NCI-H2171 treated with DMSO at 0.1 percent for 48 hours (cell line): ENCODE measurements at regions not wholly inside any gene's neighbourhood (a gene's known extent, or its start where the extent isn't known, plus 50 kb on each side); places are given as distances from the start of the nearest gene placed in this dataset.

Experiments
- DNase-seq: peaks from one replicate; lab custom pipeline; 2025; lab: John Stamatoyannopoulos, UW

DNA sequence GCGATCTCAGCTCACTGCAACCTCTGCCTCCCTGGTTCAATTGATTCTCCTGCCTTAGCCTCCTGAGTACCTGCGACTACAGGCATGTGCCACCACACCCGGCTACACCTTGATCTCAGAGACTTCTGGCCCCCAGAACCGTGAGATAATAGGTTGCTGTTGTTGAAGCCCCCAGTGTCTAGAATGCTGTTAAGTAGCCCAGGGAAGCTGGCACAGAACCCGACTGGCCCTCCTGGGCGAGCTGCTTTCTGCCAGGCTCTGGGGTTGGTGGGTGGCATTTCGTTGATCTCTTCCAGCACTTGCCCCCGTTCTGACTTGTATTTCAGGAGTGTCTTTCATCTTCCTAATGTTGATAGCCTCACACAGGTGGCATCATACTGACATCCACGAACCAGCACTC, 807.1 kb downstream of the CDH9 start:
- DNase-seq, result no peak

DNA sequence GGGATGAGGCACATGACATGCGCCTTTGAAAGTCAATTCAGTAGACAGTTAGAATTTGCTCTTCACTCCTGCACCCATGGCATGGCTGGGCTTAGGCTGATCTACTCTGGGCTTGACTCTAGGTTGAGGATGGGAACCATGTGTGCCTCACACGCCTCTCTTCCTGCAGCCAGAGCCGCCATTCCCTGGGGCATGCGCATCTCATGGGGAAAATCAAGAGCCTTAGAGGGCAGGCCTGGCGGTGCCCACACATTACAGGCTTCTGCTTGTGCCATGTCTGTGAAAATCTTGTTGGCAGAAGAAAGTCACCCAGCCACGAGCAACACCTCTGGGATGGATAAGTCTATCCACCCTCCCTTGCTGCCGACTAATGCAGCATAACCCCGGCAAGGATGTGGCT, 808.5 kb downstream of the CDH9 start:
- DNase-seq, result no peak

GRCh38 chr5:26227245-26227644, 811.1 kb downstream of the CDH9 start:
- no peak for DNase-seq

DNA sequence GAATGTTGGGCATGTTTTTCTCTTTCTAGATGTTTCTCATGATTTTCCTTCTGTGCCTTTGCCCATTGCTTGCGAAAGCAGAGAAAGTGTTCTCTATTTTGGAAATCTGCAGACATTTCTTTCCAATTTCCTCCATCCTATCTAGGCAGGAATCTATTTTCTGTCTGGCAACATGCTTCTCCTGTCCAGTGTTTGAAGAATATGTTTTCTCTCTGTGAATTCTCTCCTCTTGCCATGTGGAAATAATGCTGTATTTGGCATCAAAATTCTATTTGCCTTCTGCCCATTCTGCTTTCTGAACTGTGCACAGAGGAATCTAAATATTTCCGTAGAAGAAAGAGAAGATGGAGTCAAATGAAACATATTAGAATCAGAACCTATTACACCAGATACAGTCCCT, 833.3 kb downstream of the CDH9 start:
- DNase-seq, result no peak

GRCh38 chr5:26193626-26194025, 844.8 kb downstream of the CDH9 start:
- no peak for DNase-seq

GRCh38 chr5:26192486-26192885, 845.9 kb downstream of the CDH9 start:
- no peak for DNase-seq

DNA sequence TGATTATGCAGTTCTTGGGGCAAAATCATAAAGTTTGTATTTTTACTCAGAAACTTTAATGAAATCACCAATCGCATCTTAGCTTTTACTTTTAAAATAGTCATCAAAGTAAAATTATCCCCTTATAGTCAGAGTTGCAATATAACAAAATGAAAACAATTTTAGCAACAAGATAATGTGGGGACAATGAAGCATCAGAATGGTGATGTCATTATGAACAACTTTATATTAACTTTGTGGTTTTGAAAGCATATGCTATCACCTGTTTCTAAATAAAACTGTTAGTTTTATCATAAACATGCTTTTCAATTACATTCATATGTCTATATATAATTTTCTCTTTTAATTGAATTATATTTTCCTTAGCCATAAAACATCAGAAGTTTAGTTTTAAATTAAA, 856.8 kb downstream of the CDH9 start:
- DNase-seq, result no peak

- no peak for DNase-seq
Observed at GRCh38 chr5:26148569-26149107, 889.7 kb downstream of the CDH9 start.

GRCh38 chr5:26143259-26143658, 895.1 kb downstream of the CDH9 start:
- DNase-seq, result no peak

DNA sequence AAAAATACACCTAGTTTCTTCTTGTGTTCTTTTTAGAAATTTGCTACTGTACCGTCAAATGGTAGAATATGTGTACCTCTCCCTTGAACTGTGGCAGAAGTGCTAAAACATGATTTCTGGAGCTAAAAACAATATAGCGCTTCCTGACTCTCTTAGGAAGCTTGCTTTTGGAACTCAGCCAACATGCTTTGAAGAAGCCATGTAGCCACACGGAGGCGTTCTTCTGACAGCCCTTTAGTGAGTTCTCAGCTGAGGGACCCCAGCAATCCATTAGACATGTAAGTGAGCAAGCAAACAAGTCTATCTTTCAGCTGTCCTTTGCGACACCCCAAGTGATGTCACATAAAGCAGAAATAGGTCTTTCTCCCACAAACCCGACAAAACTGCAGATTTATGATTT, 917.0 kb downstream of the CDH9 start:
- DNase-seq, result peak; percentile 5

GRCh38 chr5:26104175-26104574, 934.2 kb downstream of the CDH9 start:
- DNase-seq, result no peak

GRCh38 chr5:26060212-26060611, 978.2 kb downstream of the CDH9 start:
- no peak for DNase-seq

DNA sequence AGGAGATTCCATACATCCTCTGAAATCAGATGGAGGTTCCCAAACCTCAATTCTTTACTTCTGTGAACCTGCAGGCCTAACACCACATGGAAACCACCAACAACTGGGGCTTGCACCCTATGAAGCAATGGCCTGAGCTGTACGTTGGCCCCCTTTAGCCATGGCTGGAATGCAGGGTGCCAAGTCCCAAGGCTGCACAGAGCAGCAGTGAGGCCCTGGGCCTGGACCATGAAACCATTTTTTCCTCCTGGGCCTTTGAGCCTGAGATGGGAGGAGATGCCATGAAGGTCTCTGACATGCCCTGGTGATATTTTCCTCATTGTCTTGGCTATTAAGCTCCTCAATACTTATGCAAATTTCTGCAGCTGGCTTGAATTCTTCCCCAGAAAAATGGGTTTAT, 983.8 kb downstream of the CDH9 start:
- DNase-seq, result no peak

DNA sequence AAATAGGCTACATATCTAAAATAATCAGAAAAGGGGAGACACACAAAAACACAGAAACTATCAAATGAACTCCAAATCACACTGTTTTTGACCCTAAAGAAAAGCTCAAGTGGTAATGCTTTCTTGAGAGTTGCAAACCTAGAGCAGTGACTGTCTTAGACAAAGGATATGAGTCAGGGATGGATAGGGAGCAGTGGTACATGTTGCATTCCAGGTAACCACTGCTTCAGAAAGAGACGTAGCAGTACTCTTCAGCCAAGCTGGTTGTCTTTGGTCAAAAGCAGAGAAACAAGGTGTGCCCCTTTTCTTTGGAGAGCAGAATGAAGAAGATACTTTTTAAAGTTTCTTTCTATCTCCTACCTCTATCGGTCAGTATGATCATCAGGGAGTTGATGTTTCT, 1003.6 kb downstream of the CDH9 start:
- no peak for DNase-seq

DNA sequence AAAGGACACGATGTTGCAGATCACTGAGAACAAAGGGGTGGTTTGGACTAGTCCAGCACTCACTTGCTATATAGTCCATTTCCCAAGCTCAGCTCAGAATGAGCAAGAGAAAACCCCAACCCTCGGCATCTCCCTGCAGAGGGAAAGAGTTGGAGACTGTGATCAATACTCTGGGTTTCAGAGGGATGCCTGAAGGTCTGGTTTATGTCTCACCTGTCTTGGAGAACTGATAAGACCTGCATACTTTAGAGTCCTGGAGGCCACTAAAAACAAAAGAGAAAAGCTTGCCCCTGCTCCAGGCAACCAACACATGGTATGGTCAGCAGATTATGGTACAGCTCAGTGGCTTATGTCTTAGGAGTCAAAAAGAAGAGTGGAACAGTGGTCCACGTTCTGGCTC, 1006.9 kb downstream of the CDH9 start:
- no peak for DNase-seq

DNA sequence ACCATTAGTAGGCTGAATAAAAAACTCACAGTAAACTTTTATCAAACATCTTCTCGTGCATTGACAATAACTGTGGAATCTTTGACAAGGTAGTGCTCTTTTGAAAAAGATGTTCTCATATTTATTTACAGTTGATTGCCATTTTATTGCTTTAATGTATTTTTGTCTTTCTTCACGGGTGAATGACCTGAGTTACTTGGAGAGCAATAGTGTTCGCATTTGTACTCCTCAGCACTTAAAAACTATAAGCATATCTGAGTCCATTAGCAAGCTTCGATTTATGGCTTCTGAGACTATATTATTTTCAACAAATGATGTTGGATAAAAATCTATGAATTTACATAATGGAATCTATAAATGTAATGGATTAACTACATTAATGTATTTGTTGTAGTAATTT, 1012.3 kb downstream of the CDH9 start:
- DNase-seq, result no peak

GRCh38 chr5:26024774-26025173, 1013.6 kb downstream of the CDH9 start:
- no peak for DNase-seq

DNA sequence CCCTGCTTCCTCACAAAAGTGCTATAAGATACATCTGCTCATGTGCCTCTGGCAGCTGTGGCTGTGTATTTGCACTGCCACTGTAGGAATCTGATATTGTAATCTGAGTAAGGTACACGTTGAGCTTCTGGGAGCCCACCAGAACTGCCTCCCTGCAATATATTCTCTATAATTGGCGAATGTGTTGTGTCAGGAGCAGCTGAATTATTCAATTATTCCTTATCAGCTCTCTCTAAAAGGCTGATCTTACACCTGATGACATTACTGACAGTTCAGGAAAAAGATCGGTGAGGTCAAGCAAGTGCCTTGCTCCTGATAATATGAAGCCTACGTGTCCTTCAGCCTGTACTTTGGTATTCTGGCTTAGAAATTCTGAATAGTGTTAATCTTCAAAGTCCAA, 1015.0 kb downstream of the CDH9 start:
- DNase-seq, result peak; percentile 27

DNA sequence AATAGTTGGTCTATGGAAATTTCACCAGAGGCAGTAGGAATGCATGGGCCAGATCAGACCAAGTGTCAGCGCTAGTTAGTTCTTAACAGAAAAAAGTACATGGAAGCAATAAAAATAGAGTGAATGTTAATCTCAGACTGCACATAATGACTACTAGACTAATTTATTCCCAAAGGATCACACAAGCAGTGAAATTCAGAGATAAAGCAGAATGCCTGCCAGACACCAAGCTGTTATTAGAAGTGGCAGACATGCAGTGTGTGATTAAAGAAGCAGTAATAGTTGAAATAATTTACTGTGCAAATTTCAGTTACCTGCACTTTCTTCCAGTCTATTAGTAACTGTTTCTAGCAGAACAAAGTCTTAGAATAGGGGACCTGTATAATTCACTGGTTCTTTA, 1024.2 kb downstream of the CDH9 start:
- DNase-seq, result no peak

- no peak for DNase-seq
Observed at GRCh38 chr5:26012078-26012477, 1026.3 kb downstream of the CDH9 start.

DNA sequence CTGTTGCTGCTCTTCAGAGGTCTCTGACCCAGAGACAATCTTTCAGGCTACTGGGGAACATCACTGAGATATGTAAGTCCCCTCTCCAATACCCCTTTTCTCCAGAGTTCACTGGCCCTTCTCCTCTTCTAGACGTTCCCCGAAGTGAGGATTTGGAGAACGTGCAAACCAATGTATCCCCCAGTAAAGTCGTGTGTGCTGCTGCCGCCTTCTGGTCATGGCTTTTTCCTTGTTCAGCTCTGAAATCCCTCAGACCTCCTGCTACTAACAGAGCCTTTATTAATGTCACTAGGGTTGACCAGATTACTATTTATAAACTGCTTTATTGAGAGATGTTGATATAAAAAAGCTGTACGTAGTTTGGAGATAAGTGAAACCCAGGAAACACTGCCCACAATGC, 1028.6 kb downstream of the CDH9 start:
- peak; percentile 17 for DNase-seq

GRCh38 chr5:26003966-26004365, 1034.4 kb downstream of the CDH9 start:
- DNase-seq, result no peak

DNA sequence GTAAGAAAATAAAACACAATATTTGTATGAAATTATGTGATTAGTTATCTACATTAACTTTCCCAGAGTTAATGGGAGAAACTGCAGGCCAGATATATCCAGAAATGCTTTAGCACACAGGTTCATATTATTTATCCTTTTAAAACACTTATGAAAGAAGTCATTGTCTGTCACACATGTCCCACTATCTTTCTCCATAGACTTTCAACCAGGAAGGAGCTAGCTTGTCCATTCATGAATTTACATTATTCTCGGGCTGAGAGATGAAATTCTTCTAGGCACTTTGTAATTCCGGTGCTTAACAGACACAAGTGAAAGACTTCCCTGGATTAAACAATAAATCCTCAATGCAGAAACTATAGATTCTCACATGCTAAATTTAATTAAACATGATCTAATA, 1043.2 kb downstream of the CDH9 start:
- no peak for DNase-seq

DNA sequence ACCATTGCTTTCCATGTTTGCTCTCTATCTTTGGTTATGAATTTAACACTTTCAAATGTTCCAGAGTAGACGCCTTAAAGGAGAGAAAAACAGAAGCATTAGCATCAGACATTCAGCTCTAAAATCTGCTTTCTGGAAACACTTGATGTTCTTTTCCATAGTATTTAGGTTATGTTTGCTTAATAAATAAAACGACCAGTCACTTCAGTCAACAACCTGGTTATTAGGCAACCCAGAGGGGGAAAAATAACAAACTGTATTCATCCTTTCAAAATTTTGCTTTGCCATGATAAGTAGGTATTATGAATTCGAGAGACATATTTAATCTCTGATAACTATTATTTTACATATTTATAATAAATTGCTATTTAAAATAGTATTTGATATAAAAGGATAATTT, 1044.7 kb downstream of the CDH9 start:
- DNase-seq, result no peak

- no peak for DNase-seq
Observed at GRCh38 chr5:25991639-25992038, 1046.7 kb downstream of the CDH9 start.
